Astrocyte of the hippocampus (primary cell): ENCODE measurements at regions not wholly inside any gene's neighbourhood (a gene's known extent, or its start where the extent isn't known, plus 50 kb on each side); places are given as distances from the start of the nearest gene placed in this dataset.

ENCODE experiments used
- DNase-seq: peaks from one replicate; pipeline ENCODE4 v3.0.0; 2011; ENCODE audit warnings: low read depth, low spot score

- DNase-seq, result no peak
Measured at GRCh38 chr12:43665091-43665490, 93.5 kb downstream of the PUS7L start.

GRCh38 chr12:43662736-43663135 is 95.9 kb downstream of the PUS7L start:
- no peak for DNase-seq

GRCh38 chr12:43655586-43655985 is 103.0 kb downstream of the PUS7L start:
- peak; percentile 36 for DNase-seq

- DNase-seq, result no peak
Measured at GRCh38 chr12:43653917-43654316, 101.9 kb upstream of the ADAMTS20 start.

GRCh38 chr12:43653289-43653915 is 101.4 kb upstream of the ADAMTS20 start:
- DNase-seq, result no peak

GRCh38 chr12:43648636-43649035 is 96.6 kb upstream of the ADAMTS20 start:
- DNase-seq, result no peak

GRCh38 chr12:43638806-43639205 is 86.8 kb upstream of the ADAMTS20 start:
- DNase-seq, result no peak

GRCh38 chr12:43636725-43637463 is 84.9 kb upstream of the ADAMTS20 start:
- no peak for DNase-seq

- no peak for DNase-seq
Measured at GRCh38 chr12:43621262-43621661, 69.3 kb upstream of the ADAMTS20 start.

- DNase-seq, result no peak
Measured at GRCh38 chr12:43602738-43603137, 50.7 kb upstream of the ADAMTS20 start.
